Ishikawa (cell line): ENCODE measurements at regions not wholly inside any gene's neighbourhood (a gene's known extent, or its start where the extent isn't known, plus 50 kb on each side); places are given as distances from the start of the nearest gene placed in this dataset.

Source experiments
- CEBPB ChIP-seq: IDR thresholded peaks from 2 replicates; pipeline ENCODE4 v1.6.1; 2012
- CREB1 ChIP-seq: IDR thresholded peaks from 2 replicates; pipeline ENCODE4 v1.6.1; 2012; ENCODE audit warnings: low read depth
- EGR1 ChIP-seq: IDR thresholded peaks from 2 replicates; pipeline ENCODE4 v1.6.1; 2012
- EP300 ChIP-seq: IDR thresholded peaks from 2 replicates; pipeline ENCODE4 v1.6.1; 2012; ENCODE audit warnings: borderline replicate concordance
- FOXM1 ChIP-seq: IDR thresholded peaks from 2 replicates; pipeline ENCODE4 v1.6.1; 2012; ENCODE audit warnings: low read depth, borderline replicate concordance
- NFIC ChIP-seq: IDR thresholded peaks from 2 replicates; pipeline ENCODE4 v1.6.1; 2012
- RAD21 ChIP-seq: IDR thresholded peaks from 2 replicates; pipeline ENCODE4 v1.6.1; 2012; ENCODE audit warnings: low read depth
- TAF1 ChIP-seq: IDR thresholded peaks from 2 replicates; pipeline ENCODE4 v1.6.1; 2012; ENCODE audit warnings: low read depth, mild to moderate bottlenecking
- TCF12 ChIP-seq: IDR thresholded peaks from 2 replicates; pipeline ENCODE4 v1.6.1; 2012; ENCODE audit warnings: low read depth
- TEAD4 ChIP-seq: IDR thresholded peaks from 2 replicates; pipeline ENCODE4 v1.6.1; 2012
- YY1 ChIP-seq: IDR thresholded peaks from 2 replicates; pipeline ENCODE4 v1.6.1; 2012; ENCODE audit warnings: low read depth
- ZBTB7A ChIP-seq: IDR thresholded peaks from 2 replicates; pipeline ENCODE4 v1.6.1; 2012; ENCODE audit warnings: low read depth
- TF ChIP-seq, protein P1 (sequence below): IDR thresholded peaks from 2 replicates; pipeline ENCODE4 v1.6.1; 2012
- TF ChIP-seq, protein P2 (sequence below): IDR thresholded peaks from 2 replicates; pipeline ENCODE4 v1.6.1; 2012; ENCODE audit warnings: low read depth, mild to moderate bottlenecking
- TF ChIP-seq, protein P3 (sequence below): IDR thresholded peaks from 2 replicates; pipeline ENCODE4 v1.6.1; 2012

DNA sequence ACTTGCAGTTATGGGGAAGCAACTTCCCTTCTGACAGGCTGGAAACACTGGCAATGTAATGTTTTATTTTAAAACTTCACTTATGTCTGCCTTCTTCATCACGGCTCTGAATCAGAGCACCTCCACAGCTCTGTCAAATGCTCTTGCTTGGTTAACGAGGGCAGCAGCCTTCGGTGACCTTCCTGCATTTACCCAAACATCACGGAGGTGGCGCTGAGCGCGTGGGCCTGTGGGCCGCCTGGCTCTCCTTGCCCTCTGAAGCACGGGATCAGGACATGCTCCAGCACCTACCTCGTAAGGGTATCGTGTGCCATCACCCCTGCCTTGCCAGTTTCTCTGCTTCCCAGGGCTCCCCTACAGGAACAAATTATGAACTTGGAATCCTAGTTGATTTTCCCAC is 310.0 kb downstream of the TEX29 start:
- TF ChIP-seq RAD21 (no peak), TCF12 (no peak), NFIC (no peak)
- TF ChIP-seq, protein P1, sequence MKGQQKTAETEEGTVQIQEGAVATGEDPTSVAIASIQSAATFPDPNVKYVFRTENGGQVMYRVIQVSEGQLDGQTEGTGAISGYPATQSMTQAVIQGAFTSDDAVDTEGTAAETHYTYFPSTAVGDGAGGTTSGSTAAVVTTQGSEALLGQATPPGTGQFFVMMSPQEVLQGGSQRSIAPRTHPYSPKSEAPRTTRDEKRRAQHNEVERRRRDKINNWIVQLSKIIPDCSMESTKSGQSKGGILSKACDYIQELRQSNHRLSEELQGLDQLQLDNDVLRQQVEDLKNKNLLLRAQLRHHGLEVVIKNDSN, result no peak
- TF ChIP-seq, protein P2, sequence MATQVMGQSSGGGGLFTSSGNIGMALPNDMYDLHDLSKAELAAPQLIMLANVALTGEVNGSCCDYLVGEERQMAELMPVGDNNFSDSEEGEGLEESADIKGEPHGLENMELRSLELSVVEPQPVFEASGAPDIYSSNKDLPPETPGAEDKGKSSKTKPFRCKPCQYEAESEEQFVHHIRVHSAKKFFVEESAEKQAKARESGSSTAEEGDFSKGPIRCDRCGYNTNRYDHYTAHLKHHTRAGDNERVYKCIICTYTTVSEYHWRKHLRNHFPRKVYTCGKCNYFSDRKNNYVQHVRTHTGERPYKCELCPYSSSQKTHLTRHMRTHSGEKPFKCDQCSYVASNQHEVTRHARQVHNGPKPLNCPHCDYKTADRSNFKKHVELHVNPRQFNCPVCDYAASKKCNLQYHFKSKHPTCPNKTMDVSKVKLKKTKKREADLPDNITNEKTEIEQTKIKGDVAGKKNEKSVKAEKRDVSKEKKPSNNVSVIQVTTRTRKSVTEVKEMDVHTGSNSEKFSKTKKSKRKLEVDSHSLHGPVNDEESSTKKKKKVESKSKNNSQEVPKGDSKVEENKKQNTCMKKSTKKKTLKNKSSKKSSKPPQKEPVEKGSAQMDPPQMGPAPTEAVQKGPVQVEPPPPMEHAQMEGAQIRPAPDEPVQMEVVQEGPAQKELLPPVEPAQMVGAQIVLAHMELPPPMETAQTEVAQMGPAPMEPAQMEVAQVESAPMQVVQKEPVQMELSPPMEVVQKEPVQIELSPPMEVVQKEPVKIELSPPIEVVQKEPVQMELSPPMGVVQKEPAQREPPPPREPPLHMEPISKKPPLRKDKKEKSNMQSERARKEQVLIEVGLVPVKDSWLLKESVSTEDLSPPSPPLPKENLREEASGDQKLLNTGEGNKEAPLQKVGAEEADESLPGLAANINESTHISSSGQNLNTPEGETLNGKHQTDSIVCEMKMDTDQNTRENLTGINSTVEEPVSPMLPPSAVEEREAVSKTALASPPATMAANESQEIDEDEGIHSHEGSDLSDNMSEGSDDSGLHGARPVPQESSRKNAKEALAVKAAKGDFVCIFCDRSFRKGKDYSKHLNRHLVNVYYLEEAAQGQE, result no peak

DNA sequence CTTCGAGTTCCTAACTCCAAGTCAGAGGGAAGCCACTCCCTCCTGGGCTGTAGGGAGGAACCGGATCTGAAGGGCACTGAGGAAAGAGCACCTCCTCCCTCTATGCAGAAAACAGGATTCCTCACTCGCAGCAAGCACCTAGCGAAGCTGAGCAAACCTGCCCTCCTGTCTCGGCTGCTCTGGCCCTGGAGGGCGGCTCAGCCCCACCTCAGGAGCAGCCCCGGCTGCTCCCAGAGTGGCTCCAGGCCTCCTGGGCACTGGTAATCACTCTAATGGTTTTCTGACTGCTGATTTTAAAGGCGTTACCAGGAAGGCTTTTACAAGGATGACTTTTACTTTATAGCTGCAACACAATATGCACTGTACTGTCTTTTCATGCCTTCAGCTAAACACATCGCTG is 312.5 kb downstream of the TEX29 start:
- TF ChIP-seq CREB1 (no peak), TCF12 (no peak), YY1 (no peak), FOXM1 (no peak), RAD21 (no peak), ZBTB7A (no peak), CEBPB (no peak), EP300 (no peak), TEAD4 (no peak)
- TF ChIP-seq, protein P3, sequence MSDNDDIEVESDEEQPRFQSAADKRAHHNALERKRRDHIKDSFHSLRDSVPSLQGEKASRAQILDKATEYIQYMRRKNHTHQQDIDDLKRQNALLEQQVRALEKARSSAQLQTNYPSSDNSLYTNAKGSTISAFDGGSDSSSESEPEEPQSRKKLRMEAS, result no peak
- TF ChIP-seq, protein P2, result no peak

DNA sequence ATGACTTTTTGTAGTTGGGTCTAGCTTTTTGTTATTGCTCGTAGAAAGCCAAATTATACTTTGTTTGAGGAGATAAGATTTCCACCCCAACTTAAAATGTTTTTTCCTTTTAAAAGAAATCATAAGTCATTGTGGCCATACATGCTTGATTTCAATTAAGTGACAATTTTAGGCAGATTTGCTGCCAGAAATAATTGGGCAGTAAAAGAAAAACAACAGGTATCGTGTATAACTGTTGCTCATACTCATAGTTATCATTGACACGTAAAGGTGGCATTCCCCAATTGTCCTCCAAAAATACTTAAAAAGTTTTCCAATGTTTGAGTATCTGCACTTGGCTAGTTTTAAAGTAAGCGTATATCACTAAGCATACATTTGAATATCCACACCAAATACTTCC is 313.0 kb downstream of the TEX29 start:
- TF ChIP-seq CREB1 (no peak), RAD21 (no peak), TEAD4 (no peak), TCF12 (no peak)

DNA sequence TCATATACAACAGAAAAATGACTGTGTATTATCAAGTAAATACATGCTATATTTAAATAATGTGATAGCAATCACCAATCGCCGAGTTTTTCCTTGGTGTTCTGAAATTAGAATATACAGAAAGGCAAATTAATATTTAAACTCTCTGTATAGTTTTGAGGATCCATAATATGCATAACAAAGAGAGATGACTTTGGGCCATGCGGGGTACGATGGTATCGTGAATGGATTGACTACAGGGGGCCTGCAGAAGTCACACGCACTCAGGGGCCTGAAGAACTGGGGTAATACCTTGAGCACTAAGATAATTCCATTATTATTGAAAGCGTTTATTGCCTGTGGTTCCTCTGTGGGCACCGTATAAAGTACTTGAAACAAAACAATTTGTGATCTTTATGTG is 314.0 kb downstream of the TEX29 start:
- no peak for TF ChIP-seq ZBTB7A
- TF ChIP-seq EP300, result no peak
- no peak for TF ChIP-seq TAF1
- TF ChIP-seq, protein P3, result no peak
- TF ChIP-seq, protein P1, result no peak

DNA sequence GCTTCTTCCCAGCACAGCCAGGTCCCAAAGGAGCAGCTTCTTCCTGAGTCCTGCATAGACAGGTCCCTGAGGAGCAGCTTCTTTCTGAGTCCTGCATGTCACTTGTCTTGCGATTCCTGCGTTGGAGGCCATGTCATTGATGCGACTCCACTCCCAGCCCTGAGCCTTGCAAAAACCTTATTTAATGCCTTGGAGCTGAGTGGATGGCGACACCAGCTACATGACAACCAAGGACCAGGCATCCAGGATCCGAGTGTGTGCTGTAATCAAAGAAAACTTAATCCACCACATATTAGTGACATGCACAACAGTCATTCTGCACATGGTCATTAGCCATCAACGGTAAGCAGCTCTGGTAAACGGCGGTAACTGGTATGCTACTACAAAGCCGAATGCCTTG is 315.8 kb downstream of the TEX29 start:
- TF ChIP-seq TAF1, result no peak
- TF ChIP-seq, protein P2, result no peak
- TF ChIP-seq FOXM1, result no peak
- no peak for TF ChIP-seq EGR1
- no peak for TF ChIP-seq TEAD4
- TF ChIP-seq YY1, result no peak
- no peak for TF ChIP-seq CEBPB
- TF ChIP-seq, protein P1, result no peak
- no peak for TF ChIP-seq RAD21
- no peak for TF ChIP-seq CREB1
- TF ChIP-seq ZBTB7A, result no peak
